Fibroblast of the conjunctiva (primary cell): ENCODE measurements at regions not wholly inside any gene's neighbourhood (a gene's known extent, or its start where the extent isn't known, plus 50 kb on each side); places are given as distances from the start of the nearest gene placed in this dataset.
"Not testable (repeated sequence)": the region's sequence is repeated elsewhere in the genome, so short reads cannot be mapped to it uniquely, and the experiment has no call there.

ENCODE experiments used
- DNase-seq: peaks from one replicate; pipeline ENCODE4 v3.0.0-alpha.2; 2010; ENCODE audit warnings: low read depth

GRCh38 chr6:23510778-23511510 is 615.1 kb upstream of the NRSN1 start:
- no peak for DNase-seq

GRCh38 chr6:23511817-23512216 is 614.2 kb upstream of the NRSN1 start:
- no peak for DNase-seq

GRCh38 chr6:23518294-23518693 is 607.7 kb upstream of the NRSN1 start:
- no peak for DNase-seq

GRCh38 chr6:23522792-23523547 is 603.0 kb upstream of the NRSN1 start:
- no peak for DNase-seq

- no peak for DNase-seq
These were observed 602.2 kb upstream of the NRSN1 start for GRCh38 chr6:23523771-23524170.

GRCh38 chr6:23524548-23524947 is 601.5 kb upstream of the NRSN1 start:
- no peak for DNase-seq

GRCh38 chr6:23526526-23526925 is 599.5 kb upstream of the NRSN1 start:
- no peak for DNase-seq

GRCh38 chr6:23529902-23530301 is 596.1 kb upstream of the NRSN1 start:
- no peak for DNase-seq

- no peak for DNase-seq
These were observed 594.3 kb upstream of the NRSN1 start for GRCh38 chr6:23531666-23532065.

- DNase-seq: no peak
These were observed 593.8 kb upstream of the NRSN1 start for GRCh38 chr6:23532227-23532626.

- DNase-seq: no peak
These were observed 592.7 kb upstream of the NRSN1 start for GRCh38 chr6:23533311-23533710.

- DNase-seq: no peak
These were observed 592.1 kb upstream of the NRSN1 start for GRCh38 chr6:23533944-23534343.

GRCh38 chr6:23534351-23534750 is 591.7 kb upstream of the NRSN1 start:
- DNase-seq: no peak

GRCh38 chr6:23535101-23535500 is 590.9 kb upstream of the NRSN1 start:
- DNase-seq: no peak

- DNase-seq: no peak
These were observed 588.2 kb upstream of the NRSN1 start for GRCh38 chr6:23537828-23538227.

GRCh38 chr6:23547851-23548250 is 578.2 kb upstream of the NRSN1 start:
- no peak for DNase-seq

GRCh38 chr6:23554953-23555352 is 571.1 kb upstream of the NRSN1 start:
- not testable (repeated sequence) for DNase-seq

GRCh38 chr6:23559587-23560343 is 566.2 kb upstream of the NRSN1 start:
- no peak for DNase-seq

GRCh38 chr6:23561732-23562131 is 564.3 kb upstream of the NRSN1 start:
- DNase-seq: no peak

GRCh38 chr6:23562554-23562953 is 563.5 kb upstream of the NRSN1 start:
- no peak for DNase-seq

GRCh38 chr6:23563323-23563722 is 562.7 kb upstream of the NRSN1 start:
- no peak for DNase-seq

- DNase-seq: no peak
These were observed 559.6 kb upstream of the NRSN1 start for GRCh38 chr6:23566418-23566817.

- DNase-seq: no peak
These were observed 557.7 kb upstream of the NRSN1 start for GRCh38 chr6:23568292-23568691.
